Stromal cell of bone marrow (primary cell): ENCODE measurements at regions not wholly inside any gene's neighbourhood (a gene's known extent, or its start where the extent isn't known, plus 50 kb on each side); places are given as distances from the start of the nearest gene placed in this dataset.
"Not testable (repeated sequence)": the region's sequence is repeated elsewhere in the genome, so short reads cannot be mapped to it uniquely, and the experiment has no call there.

Source experiments
- DNase-seq: peaks from one replicate; pipeline ENCODE4 v3.0.0-alpha.2; 2012; ENCODE audit warnings: low read depth

GRCh38 chr4:175280153-175280552 is 362.0 kb downstream of the ADAM29 start:
- no peak for DNase-seq

DNA sequence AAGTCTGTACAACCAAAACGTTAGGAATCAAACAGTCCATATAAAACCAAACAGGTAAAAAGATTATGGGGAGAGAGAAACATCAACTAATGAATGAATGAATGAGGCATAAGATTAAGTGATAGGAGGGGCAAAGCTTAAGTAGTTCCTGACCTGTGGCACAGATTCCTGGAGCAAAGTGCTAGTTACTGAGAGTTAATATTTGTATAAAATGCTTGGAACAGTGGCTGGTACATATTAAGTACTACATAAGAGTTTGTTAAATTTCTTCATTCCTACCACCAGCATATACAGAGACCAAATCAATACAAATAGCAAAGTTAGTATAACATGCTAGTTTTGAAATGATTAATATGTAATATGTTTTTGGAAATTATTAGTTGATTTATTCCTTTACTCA is 363.7 kb downstream of the ADAM29 start:
- DNase-seq: no peak

DNA sequence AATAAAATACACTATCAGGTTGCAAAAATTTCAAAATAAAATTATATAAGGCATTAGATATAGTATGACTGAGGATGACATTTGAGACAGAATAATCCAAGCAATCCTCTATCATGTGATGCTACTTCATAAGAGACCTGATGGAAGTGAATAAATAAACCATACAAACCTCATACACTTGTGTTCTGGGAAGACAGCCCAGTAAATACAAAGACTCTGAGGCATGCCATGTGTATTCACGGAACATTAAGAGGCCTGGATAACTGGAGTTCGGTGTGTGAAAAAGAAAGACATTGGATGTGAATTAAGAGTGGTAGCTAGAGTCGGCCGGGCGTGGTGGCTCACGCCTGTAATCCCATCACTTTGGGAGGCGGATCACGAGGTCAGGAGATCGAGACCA is 364.2 kb downstream of the ADAM29 start:
- no peak for DNase-seq

DNA sequence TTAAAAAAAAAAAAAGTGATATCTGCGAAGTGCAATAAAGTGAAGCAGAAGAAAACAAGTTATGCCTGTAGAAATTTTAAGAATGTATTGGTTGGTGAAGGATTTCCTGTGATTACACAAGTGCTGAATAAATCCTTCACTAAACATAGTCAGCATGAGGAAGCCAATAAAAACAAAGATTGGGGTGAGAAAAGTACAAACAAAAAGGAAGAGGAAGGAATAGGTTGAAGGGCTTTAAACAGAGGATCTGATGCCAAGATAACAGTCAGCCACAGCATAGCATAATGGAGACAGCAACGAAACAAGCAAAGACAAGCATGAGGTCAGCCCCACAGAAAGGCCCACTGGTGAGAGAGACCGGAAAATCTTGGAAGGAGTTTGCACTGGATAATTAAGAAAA is 372.2 kb downstream of the ADAM29 start:
- peak; percentile 35 for DNase-seq

DNA sequence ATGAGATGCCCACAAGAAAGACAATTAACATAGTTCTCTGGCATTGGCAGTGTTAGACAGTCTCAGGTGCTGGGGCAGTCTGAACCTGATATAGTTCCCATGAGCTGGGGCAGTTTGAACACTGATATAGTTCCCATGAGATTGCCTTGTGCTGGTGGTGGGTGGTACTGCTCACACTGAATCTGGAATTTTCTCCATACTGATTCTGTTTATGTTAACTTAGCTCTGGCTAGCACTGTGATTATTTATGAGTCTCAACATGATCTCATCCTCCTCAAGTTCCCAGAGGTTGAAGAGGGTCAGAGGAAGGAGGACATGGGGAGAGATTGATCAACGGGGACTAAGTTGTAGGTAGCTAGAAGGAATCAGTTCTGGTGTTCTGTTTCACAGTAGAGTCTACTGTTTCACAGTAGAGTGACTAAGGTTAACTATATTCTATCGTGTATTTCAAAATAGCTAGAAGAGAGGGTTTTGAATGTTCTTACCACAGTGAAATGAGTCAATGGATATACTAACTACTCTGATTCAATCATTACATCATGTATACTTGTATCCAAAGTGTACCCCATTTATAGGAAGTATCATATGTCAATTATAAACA is 379.9 kb downstream of the ADAM29 start:
- peak; percentile 27 for DNase-seq

GRCh38 chr4:175306436-175306835 is 388.3 kb downstream of the ADAM29 start:
- no peak for DNase-seq

- no peak for DNase-seq
These were observed 389.2 kb downstream of the ADAM29 start for GRCh38 chr4:175307326-175307725.

DNA sequence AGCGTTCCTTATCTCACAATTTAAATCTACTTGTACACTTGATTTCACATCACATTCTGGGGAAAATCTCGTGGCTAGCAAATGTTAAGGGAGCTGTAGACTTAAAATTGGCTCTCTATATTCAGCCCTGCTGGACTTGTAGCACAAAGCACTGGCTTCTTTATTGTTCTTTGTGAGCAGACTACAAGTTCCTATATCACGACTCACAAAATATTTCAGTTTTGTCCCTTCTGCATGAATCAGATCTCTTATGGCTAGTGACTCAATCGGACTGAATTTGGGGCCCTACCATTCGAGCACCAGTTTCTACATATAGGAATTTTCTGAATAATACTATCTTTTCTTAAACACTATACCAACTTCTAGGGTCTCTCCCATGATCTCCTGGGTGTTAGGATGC is 390.1 kb downstream of the ADAM29 start:
- DNase-seq: peak; percentile 26

GRCh38 chr4:175309041-175309440 is 390.9 kb downstream of the ADAM29 start:
- no peak for DNase-seq

DNA sequence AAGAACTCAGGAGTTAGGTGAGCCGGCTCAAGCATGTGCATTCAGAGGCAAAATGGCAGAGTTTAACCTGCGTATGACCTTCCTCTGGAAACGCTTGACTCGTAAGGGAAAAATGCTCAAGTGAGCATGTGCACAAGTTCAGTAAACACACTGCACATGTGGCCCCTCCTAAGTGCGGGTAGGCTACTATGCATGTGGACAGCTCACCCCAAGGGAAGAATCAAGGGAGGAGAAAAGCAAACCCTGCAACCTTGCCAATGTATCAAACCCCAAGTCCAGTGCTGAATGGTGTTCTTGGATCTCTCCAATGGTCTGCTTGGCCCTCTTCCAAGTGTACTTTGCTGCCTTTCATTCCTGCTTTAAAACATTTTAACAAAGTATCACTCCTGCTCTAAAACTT is 407.1 kb downstream of the ADAM29 start:
- no peak for DNase-seq

GRCh38 chr4:175326796-175327195 is 408.6 kb downstream of the ADAM29 start:
- DNase-seq: no peak

- DNase-seq: no peak
These were observed 412.1 kb downstream of the ADAM29 start for GRCh38 chr4:175330236-175330635.

DNA sequence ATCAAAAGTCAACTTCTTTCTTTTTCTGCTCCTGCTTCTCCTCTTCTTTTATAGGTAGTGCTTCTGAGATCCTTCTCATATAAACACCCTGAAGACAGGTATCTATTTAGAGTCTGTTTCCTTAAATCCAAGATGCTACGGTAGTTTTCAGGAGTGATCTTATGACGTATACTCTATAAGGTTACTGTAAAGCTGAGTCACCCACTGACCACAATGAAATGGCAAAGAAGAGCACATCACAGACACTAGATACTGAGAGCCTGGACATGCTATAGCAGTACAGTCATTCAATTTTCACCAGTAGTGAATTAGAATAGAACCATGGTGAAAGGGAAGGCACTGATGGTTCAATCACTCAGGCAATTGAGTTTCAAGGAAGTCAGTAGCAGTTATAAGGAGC is 412.5 kb downstream of the ADAM29 start:
- DNase-seq: no peak

GRCh38 chr4:175335331-175335730 is 417.2 kb downstream of the ADAM29 start:
- no peak for DNase-seq

GRCh38 chr4:175336570-175336969 is 418.4 kb downstream of the ADAM29 start:
- DNase-seq: not testable (repeated sequence)

DNA sequence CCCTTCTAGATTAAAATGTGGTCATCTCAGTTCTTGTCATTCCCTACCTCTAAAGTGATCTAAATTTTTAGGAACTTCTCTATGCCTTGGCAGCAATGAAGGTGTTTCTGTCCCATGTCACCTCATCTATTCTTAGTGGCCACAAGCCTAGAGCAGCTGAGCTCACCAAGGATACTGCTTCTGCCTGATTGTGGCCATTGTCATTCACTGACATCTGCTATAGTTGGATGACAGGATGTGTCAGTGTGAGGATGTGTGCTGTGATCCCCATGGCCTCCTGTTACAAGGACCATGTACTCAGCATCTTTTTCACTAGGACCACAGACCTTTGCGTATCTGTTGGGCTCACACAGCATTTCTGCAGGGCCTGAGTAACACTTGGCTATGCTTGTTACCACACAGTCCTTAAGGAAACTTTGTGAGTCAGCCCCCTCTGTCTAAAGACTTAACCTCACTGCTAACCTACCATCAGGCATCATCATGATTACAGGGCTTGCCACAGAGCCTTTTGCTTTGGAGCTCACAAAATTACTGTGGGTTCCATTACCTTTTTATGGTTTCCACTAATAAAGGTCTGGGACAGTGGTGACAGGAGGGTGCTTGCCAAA is 421.0 kb downstream of the ADAM29 start:
- peak; percentile 82 for DNase-seq

GRCh38 chr4:175341203-175341755 is 423.1 kb downstream of the ADAM29 start:
- DNase-seq: no peak

GRCh38 chr4:175346376-175346775 is 428.2 kb downstream of the ADAM29 start:
- peak; percentile 38 for DNase-seq

DNA sequence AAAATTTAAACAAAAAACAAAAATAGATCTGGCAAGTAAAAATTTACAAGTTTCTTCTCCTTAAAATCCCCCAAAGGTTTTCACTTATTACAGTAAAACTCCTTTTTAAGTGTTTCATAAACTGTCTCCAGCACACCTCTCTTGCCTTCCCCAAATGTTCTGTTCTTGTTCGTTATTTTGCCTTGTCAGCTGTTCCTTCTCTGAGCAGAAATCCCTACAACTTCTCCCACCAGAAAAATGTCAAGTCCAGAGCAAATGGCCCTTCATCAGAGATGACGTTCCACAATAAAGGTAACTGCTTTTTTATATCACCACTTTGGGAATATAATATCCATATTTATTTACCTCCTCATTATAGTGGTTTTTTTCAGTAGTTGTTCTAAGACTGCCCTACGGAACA is 432.1 kb downstream of the ADAM29 start:
- no peak for DNase-seq

- no peak for DNase-seq
These were observed 433.3 kb downstream of the ADAM29 start for GRCh38 chr4:175351473-175351872.

- peak; percentile 64 for DNase-seq
These were observed 443.0 kb downstream of the GPM6A start for GRCh38 chr4:175369087-175369486.

GRCh38 chr4:175371091-175371490 is 441.0 kb downstream of the GPM6A start:
- DNase-seq: no peak

DNA sequence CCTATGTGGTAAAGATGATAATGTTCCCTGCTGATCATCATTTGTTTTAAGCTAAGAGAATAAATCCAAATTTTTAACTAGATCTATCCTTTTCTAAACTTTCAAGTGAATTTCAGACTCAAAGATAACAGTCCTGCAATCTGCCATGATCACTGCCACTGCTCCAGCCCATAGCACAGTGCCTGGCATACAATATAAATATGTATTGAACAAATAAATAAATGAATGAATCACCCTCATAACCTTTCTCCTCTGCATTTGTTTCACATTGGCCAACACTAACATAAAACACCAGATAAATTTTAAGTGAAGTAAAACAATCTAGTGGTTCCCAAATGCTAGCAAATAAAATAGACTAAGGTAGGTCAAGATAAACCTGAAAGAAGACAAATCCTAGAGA is 439.0 kb downstream of the GPM6A start:
- peak; percentile 6 for DNase-seq

GRCh38 chr4:175374459-175374858 is 437.6 kb downstream of the GPM6A start:
- DNase-seq: no peak
